SU-DHL-6 (cell line): ENCODE measurements at regions not wholly inside any gene's neighbourhood (a gene's known extent, or its start where the extent isn't known, plus 50 kb on each side); places are given as distances from the start of the nearest gene placed in this dataset.

ENCODE experiments used
- EZH2phosphoT487 ChIP-seq: fragments of 200-600 bp; sonication (generic), shearing (Covaris generic); conservative IDR thresholded peaks from 2 replicates; pipeline ENCODE4 v1.6.1; 2018; ENCODE audit warnings: mild to moderate bottlenecking, antibody characterized with exemption, low read length, moderate library complexity, mixed read lengths
- TF ChIP-seq, protein P1 (sequence below): fragments of 200-600 bp; sonication (generic); IDR thresholded peaks from one replicate; pipeline ENCODE4 v1.5.1; 2017; ENCODE audit warnings: antibody characterized with exemption, mild to moderate bottlenecking, low read length, moderate library complexity; ENCODE audit not compliant: insufficient read depth, poor library complexity, severe bottlenecking

DNA sequence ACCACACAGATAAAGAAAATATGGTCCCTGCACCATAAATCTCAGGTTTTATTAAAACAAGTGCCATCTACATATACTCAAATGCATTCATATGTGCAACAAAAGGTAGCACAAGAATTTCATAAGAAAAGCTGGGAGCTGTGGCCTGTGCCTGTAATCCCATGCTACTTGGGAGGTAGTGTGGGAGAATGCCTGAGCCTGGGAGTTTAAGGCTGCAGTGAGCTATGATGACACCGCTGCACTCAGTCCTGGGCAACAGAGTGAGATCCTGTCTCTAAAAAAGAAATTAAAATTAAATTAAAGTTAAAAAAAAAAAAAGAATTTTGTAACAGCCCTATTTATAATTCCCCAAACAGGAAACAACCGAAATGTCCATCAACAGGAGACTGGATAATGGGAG, 81.3 kb upstream of the JADE1 start:
- TF ChIP-seq, protein P1, sequence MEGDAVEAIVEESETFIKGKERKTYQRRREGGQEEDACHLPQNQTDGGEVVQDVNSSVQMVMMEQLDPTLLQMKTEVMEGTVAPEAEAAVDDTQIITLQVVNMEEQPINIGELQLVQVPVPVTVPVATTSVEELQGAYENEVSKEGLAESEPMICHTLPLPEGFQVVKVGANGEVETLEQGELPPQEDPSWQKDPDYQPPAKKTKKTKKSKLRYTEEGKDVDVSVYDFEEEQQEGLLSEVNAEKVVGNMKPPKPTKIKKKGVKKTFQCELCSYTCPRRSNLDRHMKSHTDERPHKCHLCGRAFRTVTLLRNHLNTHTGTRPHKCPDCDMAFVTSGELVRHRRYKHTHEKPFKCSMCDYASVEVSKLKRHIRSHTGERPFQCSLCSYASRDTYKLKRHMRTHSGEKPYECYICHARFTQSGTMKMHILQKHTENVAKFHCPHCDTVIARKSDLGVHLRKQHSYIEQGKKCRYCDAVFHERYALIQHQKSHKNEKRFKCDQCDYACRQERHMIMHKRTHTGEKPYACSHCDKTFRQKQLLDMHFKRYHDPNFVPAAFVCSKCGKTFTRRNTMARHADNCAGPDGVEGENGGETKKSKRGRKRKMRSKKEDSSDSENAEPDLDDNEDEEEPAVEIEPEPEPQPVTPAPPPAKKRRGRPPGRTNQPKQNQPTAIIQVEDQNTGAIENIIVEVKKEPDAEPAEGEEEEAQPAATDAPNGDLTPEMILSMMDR = no peak
- TF ChIP-seq EZH2phosphoT487 = no peak
